GM12891 (cell line): ENCODE measurements at regions not wholly inside any gene's neighbourhood (a gene's known extent, or its start where the extent isn't known, plus 50 kb on each side); places are given as distances from the start of the nearest gene placed in this dataset.

Experiments used
- DNase-seq: peaks from one replicate; pipeline ENCODE4 v3.0.0; 2011; ENCODE audit warnings: low spot score; ENCODE audit not compliant: insufficient read length
- FAIRE-seq: peaks from 2 replicates; lab custom pipeline; 2011; peaks lifted over from hg19 to GRCh38; lab: Jason Lieb, UNC
- PAX5 ChIP-seq: IDR thresholded peaks from 2 replicates; pipeline ENCODE4 v1.6.1; 2011; ENCODE audit warnings: low read length, moderate library complexity, mild to moderate bottlenecking; ENCODE audit not compliant: insufficient read depth, severe bottlenecking
- POLR2A ChIP-seq: IDR thresholded peaks from 2 replicates; pipeline ENCODE4 v1.6.1; 2011; ENCODE audit warnings: low read depth, low read length, control low read depth
- POLR2AphosphoS5 ChIP-seq: IDR thresholded peaks from 2 replicates; pipeline ENCODE4 v1.6.1; 2011; ENCODE audit warnings: low read depth, low read length, control low read depth
- POU2F2 ChIP-seq: IDR thresholded peaks from 2 replicates; pipeline ENCODE4 v1.6.1; 2011; ENCODE audit warnings: low read depth, mild to moderate bottlenecking, control low read depth, low read length, moderate library complexity
- SPI1 ChIP-seq: IDR thresholded peaks from 2 replicates; pipeline ENCODE4 v1.6.1; 2011; ENCODE audit warnings: low read depth, low read length, control low read depth
- TAF1 ChIP-seq: IDR thresholded peaks from 2 replicates; pipeline ENCODE4 v1.6.1; 2011; ENCODE audit warnings: low read depth, low read length, control low read depth

- no peak for DNase-seq
- no peak for FAIRE-seq
- TF ChIP-seq SPI1, result no peak
These were observed 335.8 kb upstream of the GOLIM4 start for GRCh38 chr3:168431491-168431890.

DNA sequence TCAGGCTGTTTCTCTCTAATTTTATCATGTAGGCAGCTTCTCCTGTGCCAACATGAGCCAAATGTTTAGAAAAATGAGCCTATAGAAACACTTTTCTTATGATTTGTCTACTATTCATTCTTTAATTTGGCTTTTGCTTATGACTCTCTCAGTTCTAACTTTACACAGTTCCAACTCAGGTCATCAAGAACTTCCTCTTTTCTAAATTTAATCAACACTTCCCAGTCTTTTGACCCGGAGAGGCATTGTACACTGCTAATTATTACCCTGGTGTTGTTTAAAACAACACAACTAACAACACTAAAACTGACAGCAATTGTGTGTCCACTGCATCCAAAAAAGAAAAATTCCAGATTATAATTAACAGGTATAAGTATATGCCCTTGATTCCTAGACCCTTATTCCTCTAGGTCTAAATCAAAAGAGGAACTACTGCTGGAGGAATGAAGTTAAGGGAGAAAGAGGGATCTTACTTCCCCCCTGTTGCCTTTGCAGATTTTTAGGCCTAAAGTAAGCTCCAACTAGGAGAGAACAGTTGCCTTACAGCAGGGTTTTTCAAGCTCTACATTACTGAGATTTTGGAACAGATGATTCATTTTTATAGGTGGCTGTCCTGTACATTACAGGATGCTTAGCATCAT lies 332.2 kb upstream of the GOLIM4 start:
- FAIRE-seq, result no peak
- DNase-seq, result no peak
- TF ChIP-seq POLR2AphosphoS5, result no peak
- TF ChIP-seq POU2F2, result no peak
- no peak for TF ChIP-seq TAF1
- TF ChIP-seq POLR2A, result no peak
- TF ChIP-seq SPI1, result no peak
- TF ChIP-seq PAX5, result no peak

GRCh38 chr3:168427156-168427555 lies 331.4 kb upstream of the GOLIM4 start:
- DNase-seq (no peak), FAIRE-seq (no peak)
- TF ChIP-seq PAX5, result no peak
- TF ChIP-seq POU2F2, result no peak
- no peak for TF ChIP-seq POLR2AphosphoS5
- TF ChIP-seq POLR2A, result no peak
- TF ChIP-seq TAF1, result no peak
- TF ChIP-seq SPI1, result no peak

DNA sequence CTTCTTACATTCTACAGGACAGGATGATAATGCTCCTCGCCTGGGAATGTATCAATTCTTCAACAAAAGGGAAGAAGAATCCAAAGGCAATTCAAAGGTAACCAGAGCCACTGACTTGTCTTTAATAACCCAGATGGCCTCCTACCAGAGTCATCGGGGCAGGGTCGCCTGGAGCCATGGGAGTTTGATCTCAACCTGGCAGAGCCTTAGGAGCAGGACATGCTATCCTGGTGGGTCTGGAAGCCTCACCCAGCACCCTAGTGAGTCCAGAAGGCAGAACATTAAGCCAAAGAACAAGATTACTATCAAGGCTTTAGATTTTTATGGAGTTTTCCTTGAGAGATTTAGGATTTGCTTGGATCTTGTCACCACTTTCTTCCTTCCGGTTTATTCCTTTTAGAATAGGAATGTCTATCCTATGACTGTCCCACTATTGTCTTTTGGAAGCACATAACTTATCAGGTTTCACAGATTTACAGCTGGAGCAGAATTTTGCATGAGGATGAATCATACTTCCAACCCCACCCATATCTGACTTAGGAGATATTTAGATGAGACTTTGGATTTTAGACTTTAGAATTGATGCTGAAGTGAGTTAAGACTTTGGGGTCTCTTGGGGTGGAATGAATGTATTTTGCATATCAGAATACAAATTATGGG lies 330.3 kb upstream of the GOLIM4 start:
- DNase-seq (no peak), FAIRE-seq (no peak)
- TF ChIP-seq SPI1, result no peak
- no peak for TF ChIP-seq POLR2AphosphoS5
- no peak for TF ChIP-seq PAX5
- no peak for TF ChIP-seq POLR2A
- no peak for TF ChIP-seq TAF1
- no peak for TF ChIP-seq POU2F2

DNA sequence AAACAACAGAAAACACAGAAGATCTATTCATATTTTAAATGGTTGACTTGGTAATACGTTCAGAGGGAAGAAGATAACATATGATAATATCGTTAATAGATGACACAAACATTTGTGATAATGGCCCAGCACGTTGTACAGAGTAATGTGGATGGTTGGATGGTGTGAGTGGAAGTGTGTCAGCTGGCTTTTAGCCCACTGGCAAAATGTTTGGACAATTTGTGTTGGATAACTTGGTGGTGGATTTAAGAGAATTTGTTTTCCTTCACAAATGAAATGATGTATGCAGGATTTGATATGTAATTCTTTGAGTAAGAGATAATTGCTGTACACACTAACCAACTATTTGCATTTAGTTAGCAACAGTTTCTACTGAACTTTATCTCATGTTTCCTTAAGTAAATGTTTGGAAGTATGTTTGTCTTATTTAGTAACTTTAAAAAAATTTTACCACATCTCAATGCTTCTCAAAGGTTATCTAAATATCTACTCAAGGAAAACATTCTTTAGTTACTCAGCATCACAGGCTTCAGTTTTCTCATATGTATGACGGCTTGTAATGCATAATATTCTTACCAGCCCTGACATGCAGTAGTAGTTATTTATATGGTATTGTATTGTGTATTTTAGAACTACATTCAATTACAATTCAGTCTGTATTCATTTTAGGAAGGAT lies 328.5 kb upstream of the GOLIM4 start:
- DNase-seq, result no peak
- FAIRE-seq, result no peak
- no peak for TF ChIP-seq SPI1
- TF ChIP-seq TAF1, result no peak
- no peak for TF ChIP-seq POU2F2
- no peak for TF ChIP-seq POLR2A
- no peak for TF ChIP-seq POLR2AphosphoS5
- TF ChIP-seq PAX5, result no peak

- TF ChIP-seq POU2F2, result no peak
- TF ChIP-seq TAF1, result no peak
- TF ChIP-seq POLR2AphosphoS5, result no peak
- no peak for TF ChIP-seq PAX5
- TF ChIP-seq SPI1, result no peak
- no peak for TF ChIP-seq POLR2A
- DNase-seq (no peak), FAIRE-seq (no peak)
These were observed 327.1 kb upstream of the GOLIM4 start for GRCh38 chr3:168422843-168423242.

- TF ChIP-seq TAF1 (no peak), POLR2AphosphoS5 (no peak), SPI1 (no peak), POLR2A (no peak), POU2F2 (no peak)
- FAIRE-seq, result no peak
- no peak for DNase-seq
These were observed 323.4 kb upstream of the GOLIM4 start for GRCh38 chr3:168419091-168419490.

- no peak for FAIRE-seq
- TF ChIP-seq TAF1 (no peak), PAX5 (no peak), POLR2AphosphoS5 (no peak), POLR2A (no peak), POU2F2 (no peak), SPI1 (no peak)
- no peak for DNase-seq
These were observed 321.3 kb upstream of the GOLIM4 start for GRCh38 chr3:168417016-168417415.

GRCh38 chr3:168416446-168416845 lies 320.7 kb upstream of the GOLIM4 start:
- no peak for DNase-seq
- TF ChIP-seq TAF1 (no peak), SPI1 (no peak), POLR2A (no peak), POU2F2 (no peak), PAX5 (no peak), POLR2AphosphoS5 (no peak)
- no peak for FAIRE-seq

DNA sequence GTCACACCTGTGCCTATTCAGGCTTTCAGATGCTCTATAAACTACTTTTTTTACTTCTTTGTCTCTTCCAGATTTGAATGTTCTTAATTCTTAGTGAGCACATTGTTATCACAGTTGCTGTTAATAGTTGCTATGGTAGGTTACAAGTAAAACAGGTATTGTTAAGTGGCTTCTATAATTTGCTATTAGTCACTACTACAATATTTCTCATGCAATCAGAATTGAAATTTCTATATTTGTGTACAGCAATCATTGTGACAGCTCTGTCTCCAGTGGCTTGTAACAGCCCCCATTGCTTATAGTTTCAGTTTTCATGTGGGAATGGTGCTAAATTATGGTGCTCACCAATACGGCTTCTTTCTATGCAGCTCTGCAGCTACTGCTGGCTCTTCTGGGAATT lies 318.4 kb upstream of the GOLIM4 start:
- FAIRE-seq, result no peak
- TF ChIP-seq POLR2A (no peak), POLR2AphosphoS5 (no peak), POU2F2 (no peak), PAX5 (no peak), SPI1 (no peak), TAF1 (no peak)
- no peak for DNase-seq
